HG03139 (cell line): ENCODE measurements at regions not wholly inside any gene's neighbourhood (a gene's known extent, or its start where the extent isn't known, plus 50 kb on each side); places are given as distances from the start of the nearest gene placed in this dataset.
"Not testable (repeated sequence)": the region's sequence is repeated elsewhere in the genome, so short reads cannot be mapped to it uniquely, and the experiment has no call there.

Experiments
- ATAC-seq: cut with Tn5 transposase; IDR thresholded peaks from one replicate; pipeline ENCODE4 v1.9.1; 2021; ENCODE audit not compliant: unreplicated experiment

DNA sequence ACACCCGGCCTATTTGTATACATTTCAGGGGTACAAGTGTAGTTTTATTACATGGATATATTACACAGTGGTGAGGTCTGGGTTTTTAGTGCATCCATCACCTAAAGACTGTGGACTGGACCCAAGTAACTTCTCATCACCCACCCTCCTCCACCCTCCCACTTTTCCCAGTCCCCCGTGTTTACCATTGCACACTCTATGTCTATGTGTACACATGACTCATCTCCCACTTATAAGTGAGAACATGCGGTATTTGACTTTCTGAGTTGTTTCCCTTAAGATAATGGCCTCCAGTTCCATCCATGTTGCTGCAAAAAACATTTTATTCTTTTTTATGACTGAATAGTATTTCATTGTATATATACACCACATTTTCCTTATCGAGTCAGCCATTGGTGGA, 98.9 kb upstream of the WAC start:
- ATAC-seq = no peak

DNA sequence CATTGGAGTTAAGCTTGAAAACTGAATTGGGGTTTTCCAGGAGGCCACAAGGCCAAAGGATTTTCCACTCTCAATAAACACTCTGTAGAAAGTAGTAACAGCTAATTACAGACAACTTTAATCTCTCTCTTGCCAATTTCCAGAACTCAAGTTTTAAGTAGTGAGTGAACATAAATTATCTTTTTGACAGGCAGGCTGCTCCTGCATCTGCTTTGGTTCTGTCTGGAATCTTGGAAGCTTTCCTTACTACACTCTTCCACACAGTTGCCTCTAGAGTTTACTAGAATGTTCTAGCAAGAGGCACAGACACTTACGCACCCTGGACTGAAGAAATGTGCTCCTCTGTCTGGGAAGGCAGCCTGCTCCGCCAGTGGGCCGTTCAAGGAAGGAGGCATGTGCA, 90.5 kb upstream of the WAC start:
- ATAC-seq = no peak

DNA sequence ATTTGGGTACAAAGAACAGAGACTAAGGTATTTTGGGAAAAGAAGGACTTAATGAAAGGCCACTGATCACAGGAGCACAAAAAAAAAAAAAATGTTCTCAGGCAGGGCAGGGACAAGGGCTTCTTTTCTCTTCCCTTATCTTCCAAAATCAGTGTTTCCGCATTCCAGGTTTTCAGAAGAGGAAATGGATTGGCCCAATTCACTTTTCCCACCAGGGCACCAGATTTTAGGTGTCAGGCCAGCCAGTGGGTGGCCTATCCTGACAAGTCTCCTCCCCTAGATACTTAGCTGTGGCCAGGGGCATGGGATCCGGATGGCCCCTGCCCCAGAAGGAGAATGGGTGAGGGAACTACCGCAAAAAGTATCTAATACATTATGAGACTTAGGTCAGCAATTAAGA, 88.9 kb upstream of the WAC start:
- no peak for ATAC-seq

DNA sequence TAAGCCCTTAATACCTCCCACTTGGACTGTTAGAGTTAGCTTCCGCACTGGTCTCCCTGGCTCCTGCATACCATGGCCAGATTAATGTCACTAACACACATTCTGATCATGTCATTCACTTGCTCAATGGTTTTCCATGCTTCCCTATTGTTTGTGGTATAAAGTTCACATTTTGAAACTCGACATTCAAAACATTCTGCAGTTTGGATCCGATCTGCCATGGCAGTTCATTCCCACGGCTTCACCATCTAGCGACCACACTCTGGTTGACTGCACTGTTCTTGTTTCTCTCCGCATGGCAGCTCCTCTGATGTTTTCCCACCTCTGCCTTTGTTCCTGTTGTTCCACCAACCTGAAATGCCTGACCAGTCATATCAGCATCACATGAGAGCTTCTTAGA, 87.4 kb upstream of the WAC start:
- ATAC-seq = no peak

DNA sequence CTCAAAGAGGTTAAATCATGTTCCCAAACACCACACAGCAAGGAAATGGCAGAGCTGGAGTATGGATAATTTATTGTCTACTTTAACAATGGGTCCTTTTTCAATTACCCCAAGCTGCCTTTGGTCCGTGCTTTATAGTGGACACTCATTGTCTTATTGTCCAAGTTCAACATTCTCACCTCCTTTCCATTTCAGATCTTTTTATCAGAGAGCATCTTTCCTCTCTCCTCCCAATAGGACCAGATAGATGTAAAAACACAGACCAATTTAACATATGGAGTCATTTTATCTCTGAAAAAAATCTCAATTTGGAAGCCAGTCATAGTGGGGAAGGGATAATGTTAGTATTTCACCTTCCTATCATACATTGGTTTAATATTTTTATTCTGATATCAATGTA, 83.5 kb upstream of the WAC start:
- ATAC-seq = no peak

DNA sequence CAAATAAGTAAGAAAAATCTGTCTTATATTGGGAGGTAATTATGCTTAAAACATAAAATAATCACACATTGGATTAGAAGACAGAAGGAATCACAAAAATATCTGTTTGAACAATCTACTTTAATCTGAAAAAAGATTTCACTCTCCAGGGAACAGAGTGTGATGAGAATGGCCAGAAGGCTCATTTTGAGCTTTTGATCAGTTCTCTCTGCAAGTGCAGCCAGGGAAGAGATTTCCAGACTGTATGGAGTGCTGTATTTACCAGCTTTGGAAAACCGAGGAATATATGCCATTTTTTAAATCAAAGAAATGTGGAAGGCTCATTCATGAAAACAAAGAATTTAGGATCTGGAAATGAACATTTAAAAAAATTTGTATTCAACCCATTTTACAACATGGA, 83.0 kb upstream of the WAC start:
- ATAC-seq = no peak

DNA sequence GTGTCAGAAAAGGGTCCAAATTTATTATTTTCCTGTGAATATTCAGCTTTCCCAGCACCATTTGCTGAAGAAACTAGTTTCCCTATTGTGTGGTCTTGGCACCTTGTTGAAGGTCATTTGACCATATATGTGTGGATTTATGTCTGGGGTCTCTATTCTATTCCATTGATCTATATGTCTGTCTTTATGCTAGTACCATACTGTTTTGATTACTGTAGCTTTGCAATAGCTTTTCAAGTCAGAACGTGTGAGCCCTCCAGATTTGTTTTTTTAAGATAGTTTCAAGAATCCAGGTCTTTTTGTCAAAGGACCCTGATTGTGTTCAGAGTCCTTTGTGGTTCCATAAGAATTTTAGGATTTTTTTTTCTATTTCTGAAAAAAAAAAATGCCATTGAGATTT, 79.0 kb upstream of the WAC start:
- ATAC-seq = no peak

DNA sequence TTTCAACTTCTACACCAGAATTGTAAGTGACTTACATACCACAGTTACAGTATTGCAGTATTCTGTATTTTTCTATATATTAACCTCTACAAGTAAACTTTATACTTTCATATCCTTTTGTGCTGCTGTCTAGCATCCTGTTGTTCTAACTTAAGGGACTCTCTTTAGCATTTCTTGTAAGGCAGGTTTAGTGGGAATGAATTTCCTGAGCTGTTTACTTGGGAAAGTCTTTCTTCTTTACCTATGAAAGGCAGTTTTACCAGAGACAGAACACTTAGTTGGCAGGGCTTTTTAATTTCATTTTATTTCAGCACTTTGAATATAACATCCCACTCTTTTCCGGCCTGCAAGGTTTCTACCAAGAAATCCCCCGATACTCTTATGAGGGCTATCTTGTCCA, 75.8 kb upstream of the WAC start:
- ATAC-seq = no peak

DNA sequence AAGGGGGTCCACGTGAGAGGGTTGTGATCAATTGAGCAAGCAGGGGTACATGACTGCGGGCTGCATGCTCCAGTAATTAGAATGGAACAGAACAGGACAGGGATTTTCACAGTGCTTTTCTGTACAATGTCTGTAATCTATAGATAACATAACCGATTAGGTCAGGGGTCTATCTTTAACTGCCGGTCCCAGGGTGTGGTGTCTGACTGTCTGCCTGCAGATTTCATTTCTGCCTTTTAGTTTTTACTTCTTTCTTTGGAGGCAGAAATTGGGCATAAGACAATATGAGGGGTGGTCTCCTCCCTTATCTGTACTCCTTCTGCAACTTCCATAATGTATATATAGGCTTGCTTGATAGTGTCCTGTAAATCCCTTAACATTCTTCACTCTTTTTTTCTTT, 75.0 kb upstream of the WAC start:
- not testable (repeated sequence) for ATAC-seq

DNA sequence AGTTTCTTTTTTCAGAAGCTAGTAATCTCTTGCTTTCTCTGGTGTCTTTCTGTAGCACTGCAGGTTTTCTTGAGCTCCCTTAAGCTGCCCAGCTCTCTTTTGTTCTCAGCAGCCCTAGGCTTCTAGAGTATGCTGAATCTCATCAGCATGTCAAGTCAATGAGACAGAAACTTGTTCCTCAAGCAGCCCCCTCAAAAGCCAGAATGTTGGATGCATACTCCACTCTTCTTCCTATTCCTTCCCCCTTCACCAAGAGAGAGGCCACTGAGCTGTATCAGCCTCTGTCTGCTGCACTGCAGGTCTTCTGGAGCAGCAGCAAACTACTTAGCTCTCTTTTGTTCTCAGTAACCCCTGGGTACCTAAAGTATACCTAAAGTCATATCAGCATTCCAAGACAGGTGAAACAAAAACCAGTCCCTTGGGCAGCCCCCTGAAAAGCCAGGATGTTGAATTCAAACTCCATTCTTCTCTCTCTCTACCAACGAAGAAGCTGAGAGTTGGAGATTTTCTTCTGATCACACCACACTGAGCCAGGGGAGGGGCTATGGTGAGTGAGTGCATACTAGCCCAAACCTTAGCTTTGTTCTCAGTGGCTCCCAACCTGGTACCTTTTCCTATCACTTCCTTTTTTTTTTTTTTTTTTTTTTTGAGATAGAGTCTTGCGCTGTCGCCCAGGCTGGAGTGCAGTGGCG, 73.3 kb upstream of the WAC start:
- ATAC-seq = no peak

DNA sequence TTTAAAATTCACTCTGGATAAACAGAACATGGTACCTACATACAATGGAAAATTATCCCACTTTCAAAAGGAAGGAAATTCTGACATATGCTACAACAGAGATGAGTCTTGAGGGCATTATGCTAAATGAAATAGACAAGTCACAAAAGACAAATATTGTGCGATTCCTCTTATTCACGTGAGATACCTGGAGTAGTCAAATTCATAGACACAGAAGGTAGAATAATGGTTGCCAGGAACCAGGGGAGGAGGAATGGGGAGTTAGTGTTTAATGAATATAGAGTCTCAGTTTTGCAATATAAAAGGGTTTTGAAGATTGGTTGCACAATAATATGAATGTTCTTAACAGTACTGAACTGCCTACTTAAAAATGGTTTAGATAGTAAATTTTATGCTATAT, 69.8 kb upstream of the WAC start:
- ATAC-seq = no peak

DNA sequence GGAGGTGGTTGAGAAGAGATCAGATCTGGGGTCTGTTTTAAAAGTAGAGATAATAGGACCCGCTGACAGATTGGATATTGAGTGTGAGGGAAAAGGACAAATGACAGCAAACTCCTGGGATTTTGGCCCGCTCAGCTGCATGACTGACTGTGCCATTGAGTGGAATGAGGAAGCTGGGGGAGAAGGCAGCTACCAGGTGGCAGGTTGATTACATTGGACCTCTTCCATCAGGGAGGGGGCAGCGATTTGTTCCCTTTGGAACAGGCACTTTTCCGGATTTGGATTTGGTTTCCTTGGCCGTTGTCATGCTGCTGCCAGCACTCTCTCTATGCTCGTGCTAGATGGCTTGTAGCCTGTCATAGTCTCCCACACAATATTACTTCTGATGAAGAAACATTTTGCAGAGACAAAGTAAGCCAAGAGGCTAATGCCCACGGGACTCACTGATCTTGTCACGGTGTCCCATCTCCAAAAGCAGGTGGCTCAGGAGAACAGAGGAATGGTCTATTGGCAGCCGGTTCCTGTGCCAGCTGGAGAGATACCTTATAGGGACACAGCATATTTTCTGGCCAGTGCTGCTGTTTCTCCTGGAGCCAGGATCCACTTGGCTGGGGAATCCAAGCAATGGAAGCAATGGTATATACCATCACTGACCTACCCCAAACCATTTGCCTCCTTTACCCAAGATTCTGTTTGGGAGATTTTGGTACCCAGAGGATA, 69.1 kb upstream of the WAC start:
- no peak for ATAC-seq

DNA sequence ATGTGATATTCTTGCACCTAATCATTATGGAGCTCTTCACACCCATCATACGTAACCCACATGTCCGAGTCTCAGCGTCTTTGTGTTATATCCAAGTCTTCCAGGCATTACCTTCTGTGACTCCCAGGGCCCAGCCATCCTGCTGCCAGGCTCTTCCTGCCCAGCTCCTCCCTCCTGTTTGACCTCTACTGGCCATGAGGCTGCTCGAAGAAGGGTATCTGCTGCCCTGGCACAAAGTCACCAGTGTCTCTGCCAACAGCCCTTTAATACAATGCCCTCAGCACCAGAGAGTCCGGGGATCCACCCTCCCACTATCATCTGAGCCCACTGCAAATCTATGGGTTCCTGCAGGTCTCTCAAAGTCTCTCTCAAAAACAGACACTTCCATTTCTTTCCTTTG, 65.3 kb upstream of the WAC start:
- no peak for ATAC-seq

DNA sequence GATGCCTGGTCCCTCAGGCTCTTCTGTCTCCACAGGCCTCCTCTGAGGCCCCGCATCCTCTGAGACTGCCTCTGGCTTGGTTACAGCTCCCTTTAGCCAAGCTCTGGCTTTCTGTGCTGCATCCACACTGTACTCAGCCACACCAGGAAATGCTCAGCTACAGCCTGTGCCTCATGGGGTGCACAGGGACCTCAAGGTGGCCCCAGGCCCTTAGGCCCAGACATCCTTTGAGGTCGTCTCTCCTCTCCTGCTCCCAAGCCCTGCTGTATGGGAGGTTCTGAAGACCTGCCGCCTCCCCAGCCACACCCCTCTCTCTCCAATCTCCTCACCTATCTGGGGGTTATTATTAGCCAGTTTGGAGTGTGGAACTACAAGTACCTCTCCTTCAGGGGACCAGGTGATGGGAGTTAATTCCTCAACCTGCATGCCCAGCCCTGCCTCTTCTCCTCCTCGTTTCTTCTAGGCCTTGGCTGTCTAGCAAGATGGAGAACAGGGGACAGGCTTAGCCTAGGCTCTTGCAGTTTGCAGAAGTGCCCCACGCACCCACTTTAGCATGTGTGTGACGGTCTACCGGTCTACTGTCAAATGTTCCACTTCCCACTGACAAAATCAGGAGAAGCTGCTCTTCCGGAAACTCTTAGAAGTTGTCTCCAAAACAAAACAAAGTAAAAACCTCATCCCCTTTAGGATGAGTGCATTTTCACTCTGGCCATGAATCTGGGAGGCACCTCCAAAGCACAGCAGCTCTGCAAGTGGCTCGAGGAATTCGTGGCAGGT, 64.0 kb upstream of the WAC start:
- no peak for ATAC-seq

DNA sequence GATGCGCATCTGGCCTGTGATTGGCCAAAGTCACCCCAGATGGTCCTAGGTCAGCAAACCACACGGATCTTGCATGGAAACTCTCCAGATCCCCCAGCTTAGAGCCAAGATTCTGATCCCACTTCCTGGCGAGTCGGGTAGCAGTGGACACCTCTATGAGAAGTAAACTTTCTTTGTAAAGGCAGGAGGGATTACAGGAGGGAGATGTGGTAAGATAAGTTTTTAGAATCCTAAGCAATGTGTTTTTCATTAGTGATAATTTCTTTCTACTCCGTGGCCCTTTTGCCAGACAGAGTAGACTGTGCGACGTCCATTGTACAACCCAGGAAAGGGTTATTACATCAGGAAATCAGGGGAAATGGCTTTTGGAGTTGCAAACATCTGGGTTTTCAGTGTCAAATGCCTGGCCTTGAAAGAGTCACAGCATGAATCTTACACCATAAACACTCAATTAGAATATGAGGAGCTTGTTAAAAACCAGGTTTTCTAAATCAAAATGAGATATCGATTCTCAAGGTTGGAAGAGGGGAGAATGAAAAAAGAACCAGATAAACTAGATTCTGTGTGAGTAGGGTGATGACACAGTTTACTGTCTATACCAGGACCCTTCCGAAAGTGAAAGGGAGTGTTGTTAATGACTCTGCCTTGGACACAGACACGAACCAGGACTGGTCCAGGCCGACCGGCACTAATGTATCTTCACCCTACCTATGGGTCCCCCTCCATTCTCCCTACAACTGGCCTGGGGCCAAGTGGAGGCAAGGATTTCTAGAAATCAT, 61.9 kb upstream of the WAC start:
- ATAC-seq = no peak

DNA sequence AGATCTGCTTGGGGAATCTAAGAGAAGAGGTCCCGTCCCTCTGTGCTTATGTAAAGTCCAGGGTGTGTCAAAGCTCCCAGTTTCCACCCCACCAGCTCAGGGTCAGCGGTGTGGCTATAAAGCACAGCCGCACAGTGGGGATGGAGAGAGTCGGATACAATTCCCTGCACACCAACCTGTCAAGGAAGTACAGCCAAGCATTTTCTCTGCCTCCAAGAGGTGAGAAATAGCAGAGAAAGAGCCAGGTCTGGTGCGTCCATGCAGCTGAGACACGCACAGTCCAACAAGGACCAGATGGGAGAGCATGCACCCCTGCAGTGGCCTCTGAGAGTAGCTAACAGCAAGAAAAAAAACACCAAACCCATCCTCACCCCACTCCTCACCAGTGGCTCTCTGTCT, 61.3 kb upstream of the WAC start:
- no peak for ATAC-seq

DNA sequence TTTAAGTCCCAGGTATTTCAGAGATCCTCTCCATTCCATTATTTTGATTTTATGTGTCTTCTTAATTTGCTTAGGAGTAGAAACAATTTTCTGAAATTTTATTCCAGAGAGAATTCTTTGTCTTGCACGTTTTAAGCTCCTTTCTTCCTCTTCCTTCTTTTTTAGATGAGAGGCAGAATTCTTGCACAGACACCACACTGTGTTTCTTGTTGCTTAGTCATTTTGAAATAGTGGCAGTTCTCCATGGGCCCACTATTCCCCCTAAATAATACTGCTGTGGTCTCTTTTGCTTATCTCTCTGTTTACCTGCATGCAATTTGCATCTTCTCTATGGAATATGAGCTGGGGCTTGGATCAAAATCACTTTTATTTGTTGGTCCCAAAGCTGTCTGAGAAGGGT, 54.3 kb upstream of the WAC start:
- no peak for ATAC-seq

DNA sequence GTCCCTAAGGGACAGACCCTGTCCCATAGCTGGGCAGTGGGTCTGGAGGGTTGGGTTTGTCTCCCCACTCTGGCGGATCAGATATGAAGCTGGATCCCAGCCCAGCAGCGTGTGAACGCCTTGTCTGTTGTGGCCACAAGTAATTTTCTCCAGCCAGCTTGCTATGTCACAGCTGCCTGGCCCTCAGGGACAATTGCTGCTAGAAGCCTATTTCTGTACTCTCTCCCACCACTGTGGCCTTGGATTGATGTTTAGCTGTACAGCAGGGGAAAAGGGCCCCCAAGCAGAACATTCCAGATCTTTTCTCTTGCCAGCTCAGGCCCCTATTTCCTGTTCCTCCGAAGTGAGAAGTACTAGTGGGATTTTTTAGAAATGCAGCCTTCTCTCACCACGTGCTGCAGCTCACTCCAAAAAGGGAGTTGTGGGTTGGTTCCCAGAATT, 53.5 kb upstream of the WAC start:
- ATAC-seq = no peak

DNA sequence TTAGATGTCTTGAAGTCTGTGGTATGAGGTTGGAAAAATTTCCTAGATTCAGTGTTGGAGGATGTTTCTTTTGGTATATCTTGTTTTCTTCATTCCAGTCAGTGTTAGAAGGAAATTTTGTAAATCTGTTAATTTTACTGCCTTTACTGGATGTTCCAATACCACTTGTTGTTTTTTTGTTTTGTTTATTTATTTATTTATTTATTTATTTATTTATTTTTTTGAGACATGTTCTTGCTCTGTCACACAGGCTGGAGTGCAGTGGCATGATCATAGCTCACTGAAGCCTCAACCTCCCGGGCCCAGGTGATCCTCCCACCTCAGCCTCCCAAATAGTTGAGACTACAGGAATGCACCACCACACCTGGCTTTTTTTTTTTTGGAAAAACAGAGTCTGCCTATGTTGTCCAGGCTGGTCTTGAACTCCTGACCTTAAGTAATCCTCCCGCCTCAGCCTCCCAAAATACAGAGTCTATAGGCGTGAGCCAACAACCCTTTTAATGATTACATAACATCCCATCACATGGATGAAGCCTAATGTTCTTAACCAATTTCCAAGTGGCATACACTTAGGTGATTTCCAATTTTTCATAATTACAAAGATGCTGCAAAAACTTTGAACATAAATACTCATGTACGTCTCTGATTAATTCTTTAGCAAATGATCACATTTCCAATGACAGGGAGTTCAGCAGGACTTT, 52.8 kb upstream of the WAC start:
- ATAC-seq = no peak

DNA sequence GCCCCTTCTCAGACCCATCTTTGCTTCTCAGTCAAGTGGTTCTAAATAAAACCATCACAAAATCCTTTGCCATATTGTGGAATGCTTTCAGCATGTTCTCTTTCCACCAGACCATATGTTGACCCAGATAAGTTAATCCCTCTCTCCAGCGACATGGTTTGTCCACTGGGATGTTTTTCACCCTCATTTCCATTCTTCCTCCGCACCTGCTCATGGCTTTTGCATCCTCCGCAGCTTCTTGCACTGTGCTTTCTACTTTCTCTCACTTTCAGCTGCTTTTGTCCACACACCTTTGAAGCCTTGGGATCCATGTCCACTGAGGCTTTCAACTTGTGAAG, 52.3 kb upstream of the WAC start:
- no peak for ATAC-seq

DNA sequence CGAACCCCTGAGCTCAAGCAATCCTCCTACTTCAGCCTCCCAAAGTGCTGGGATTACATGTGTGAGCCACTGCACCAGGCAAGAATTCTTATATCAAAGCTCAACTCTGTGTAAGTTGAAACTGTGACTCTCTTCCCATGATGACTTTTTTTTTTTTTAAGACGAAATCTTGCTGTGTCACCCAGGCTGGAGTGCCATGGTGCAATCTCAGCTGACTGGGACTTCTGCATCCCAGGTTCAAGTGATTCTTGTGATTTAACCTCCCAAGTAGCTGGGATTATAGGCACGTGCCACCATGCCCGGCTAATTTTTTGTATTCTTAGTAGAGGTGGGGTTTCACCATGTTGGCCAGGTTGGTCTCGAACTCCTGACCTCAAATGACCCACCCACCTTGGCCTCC, 51.6 kb upstream of the WAC start:
- ATAC-seq = not testable (repeated sequence)
